ENCODE measurements at regions not wholly inside any gene's neighbourhood (a gene's known extent, or its start where the extent isn't known, plus 50 kb on each side); places are given as distances from the start of the nearest gene placed in this dataset.

- no peak for TF ChIP-seq CTCF (IDR thresholded peaks at IDR 0.05)
- TF ChIP-seq POLR2A (IDR thresholded peaks at IDR 0.05; ENCODE audit: low read depth): no peak
Measured at GRCh38 chr14:101200650-101201516, 297.4 kb upstream of the RTL1 start.
